Stomach (tissue), 8 donors: ENCODE measurements at regions not wholly inside any gene's neighbourhood (a gene's known extent, or its start where the extent isn't known, plus 50 kb on each side); places are given as distances from the start of the nearest gene placed in this dataset.
A peak's percentile ranks its signal among the peaks of the same experiment; 100 is the strongest.

Source experiments
- DNase-seq, 2 donors: peaks; one replicate each; pipeline versions ENCODE4 v3.0.0 to v3.0.0-alpha.2; 2013 to 2019
- H3K27ac ChIP-seq, 5 donors: fragments of 200-600 bp in 4 of 5; sonication (generic) in 4 of 5; one replicate each; pipeline ENCODE4 v1.5.1; 2013 to 2019; ENCODE audit warnings: mild to moderate bottlenecking in 1 of 5, moderate library complexity in 1 of 5
- H3K27me3 ChIP-seq, 3 donors: fragments of 200-600 bp; sonication (generic); one replicate each; pipeline ENCODE4 v1.5.1; 2017 to 2019; ENCODE audit warnings: mixed run types in 1 of 3
- H3K36me3 ChIP-seq, 4 donors: fragments of 200-600 bp; sonication (generic); 1 replicate in 3 of 4; 2 replicates in 1 of 4; pipeline ENCODE4 v1.5.1; 2016 to 2019
- H3K4me1 ChIP-seq, 4 donors: fragments of 200-600 bp; sonication (generic); one replicate each; pipeline ENCODE4 v1.5.1; 2016 to 2019
- H3K4me3 ChIP-seq, 4 donors: fragments of 200-600 bp; sonication (generic) in 3 of 4; one replicate each; pipeline ENCODE4 v1.5.1; 2016 to 2019; ENCODE audit warnings: mild to moderate bottlenecking in 1 of 4
- H3K9me3 ChIP-seq, 4 donors: fragments of 200-600 bp; sonication (generic); one replicate each; pipeline ENCODE4 v1.5.1; 2016 to 2019
- EP300 ChIP-seq: sonication (generic); formaldehyde crosslinking; IDR thresholded peaks from one replicate; pipeline ENCODE4 v1.6.1; 2017; ENCODE audit warnings: antibody characterized with exemption
- POLR2A ChIP-seq, 4 donors: fragments of 450-650 bp; IDR thresholded peaks; one replicate each; pipeline ENCODE4 v1.6.1; 2016; ENCODE audit warnings: antibody characterized with exemption in 4 of 4, control low read depth in 2 of 4, mild to moderate bottlenecking in 1 of 4, moderate library complexity in 1 of 4
- POLR2AphosphoS5 ChIP-seq, 3 donors: sonication (generic); formaldehyde crosslinking; IDR thresholded peaks; one replicate each; pipeline ENCODE4 v1.6.1; 2016; ENCODE audit warnings: antibody characterized with exemption in 3 of 3
- WGBS, 5 donors: extraction: QIAGEN DNeasy Blood & Tissue Kit in 3 of 5; methylation state at CpG; one replicate each; pipeline versions ENCODE4 v1.1.5 to v1.1.7; 2013 to 2018; 5-methylcytosine and 5-hydroxymethylcytosine counted together
- intact Hi-C: fragments of 100-400 bp; cut with DNase I; formaldehyde crosslinking; loops from one replicate; pipeline ENCODE4 v1.15.1; 2023; ENCODE audit warnings: low total_unique reads
- TF ChIP-seq, protein P1 (sequence below), 7 experiments: fragments of 450-650 bp in 4 of 7; fragments of 200-600 bp in 3 of 7; sonication (generic) in 3 of 7; IDR thresholded peaks; one replicate each; pipeline ENCODE4 v1.5.1; 2016 to 2019; ENCODE audit warnings: antibody characterized with exemption in 7 of 7, control low read depth in 2 of 7, mild to moderate bottlenecking in 1 of 7
- donor health status: healthy with polysubstance abuse.
- donor health status: Bipolar disorder and iron deficiency.
- donor health status: healthy.

DNA sequence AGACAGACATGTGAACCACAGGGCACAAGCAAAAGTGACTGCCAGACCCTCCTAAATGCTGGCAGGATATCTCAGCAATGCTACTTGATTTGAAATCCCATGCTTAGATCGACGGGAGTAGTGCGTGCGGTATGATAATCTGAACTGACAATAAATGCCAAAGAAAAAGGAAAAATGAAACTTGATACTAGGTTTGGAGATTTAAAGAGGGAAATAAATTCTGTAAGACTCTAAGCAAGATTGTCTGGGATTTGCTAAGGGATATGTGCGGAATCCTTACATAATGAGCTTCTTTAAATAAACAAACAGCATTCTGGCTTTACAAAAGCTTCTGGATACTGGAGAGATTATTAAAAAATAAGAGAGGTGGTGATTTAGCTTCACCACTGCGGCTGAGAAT is 203.6 kb downstream of the CAAP1 start:
- Histone ChIP-seq H3K27me3 (no peaks in the 10 kb centered on the region), H3K27ac (no peak overlapping the region), H3K4me3 (no peak overlapping the region), H3K9me3 (no peaks in the 10 kb centered on the region), H3K36me3 (no peaks in the 10 kb centered on the region), H3K4me1 (no peaks in the 10 kb centered on the region)
- intact Hi-C loops: no loop called here
- TF ChIP-seq POLR2A (IDR thresholded peaks at IDR 0.05) (no peak), POLR2AphosphoS5 (IDR thresholded peaks at IDR 0.05) (no peak), EP300 (no peak)
- TF ChIP-seq, protein P1, sequence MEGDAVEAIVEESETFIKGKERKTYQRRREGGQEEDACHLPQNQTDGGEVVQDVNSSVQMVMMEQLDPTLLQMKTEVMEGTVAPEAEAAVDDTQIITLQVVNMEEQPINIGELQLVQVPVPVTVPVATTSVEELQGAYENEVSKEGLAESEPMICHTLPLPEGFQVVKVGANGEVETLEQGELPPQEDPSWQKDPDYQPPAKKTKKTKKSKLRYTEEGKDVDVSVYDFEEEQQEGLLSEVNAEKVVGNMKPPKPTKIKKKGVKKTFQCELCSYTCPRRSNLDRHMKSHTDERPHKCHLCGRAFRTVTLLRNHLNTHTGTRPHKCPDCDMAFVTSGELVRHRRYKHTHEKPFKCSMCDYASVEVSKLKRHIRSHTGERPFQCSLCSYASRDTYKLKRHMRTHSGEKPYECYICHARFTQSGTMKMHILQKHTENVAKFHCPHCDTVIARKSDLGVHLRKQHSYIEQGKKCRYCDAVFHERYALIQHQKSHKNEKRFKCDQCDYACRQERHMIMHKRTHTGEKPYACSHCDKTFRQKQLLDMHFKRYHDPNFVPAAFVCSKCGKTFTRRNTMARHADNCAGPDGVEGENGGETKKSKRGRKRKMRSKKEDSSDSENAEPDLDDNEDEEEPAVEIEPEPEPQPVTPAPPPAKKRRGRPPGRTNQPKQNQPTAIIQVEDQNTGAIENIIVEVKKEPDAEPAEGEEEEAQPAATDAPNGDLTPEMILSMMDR (IDR thresholded peaks at IDR 0.05): no peak
- 61 to 86% (median 78%) methylated on average over 6 of the region's 6 CpGs for WGBS, 5 donors
- DNase-seq: no peak

DNA sequence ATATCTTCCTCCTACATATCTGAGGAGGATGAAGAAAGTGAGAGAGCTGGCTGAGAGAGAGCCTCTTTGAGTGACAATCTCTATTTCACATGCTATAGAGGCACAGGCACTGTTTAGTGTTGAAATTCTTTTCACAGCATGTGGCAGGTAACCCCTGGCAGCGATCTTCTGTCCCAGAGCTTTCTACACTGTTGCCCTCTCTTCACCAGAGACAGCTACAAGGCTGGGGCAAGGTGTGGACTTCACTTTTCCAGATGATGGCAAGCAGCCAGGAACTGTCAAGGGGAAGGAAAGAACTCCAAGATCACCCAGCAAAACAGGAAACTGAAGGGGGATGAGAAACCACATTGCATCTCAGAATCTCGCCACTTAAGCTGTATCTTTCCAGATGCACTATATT is 205.2 kb downstream of the CAAP1 start:
- Histone ChIP-seq H3K36me3 (no peaks in the 10 kb centered on the region), H3K27me3 (no peaks in the 10 kb centered on the region), H3K4me1 (no peaks in the 10 kb centered on the region), H3K27ac (no peak overlapping the region), H3K9me3 (no peaks in the 10 kb centered on the region), H3K4me3 (no peak overlapping the region)
- no peak for TF ChIP-seq EP300
- no peak for TF ChIP-seq POLR2A (IDR thresholded peaks at IDR 0.05)
- TF ChIP-seq, protein P1 (IDR thresholded peaks at IDR 0.05): no peak
- TF ChIP-seq POLR2AphosphoS5 (IDR thresholded peaks at IDR 0.05): no peak
- DNase-seq: peak in 1 of 2 donors; percentile 12
- intact Hi-C loops: no loop called here
- WGBS, 5 donors: 29 to 48% (median 37%) methylated on average over 2 of the region's 2 CpGs

DNA sequence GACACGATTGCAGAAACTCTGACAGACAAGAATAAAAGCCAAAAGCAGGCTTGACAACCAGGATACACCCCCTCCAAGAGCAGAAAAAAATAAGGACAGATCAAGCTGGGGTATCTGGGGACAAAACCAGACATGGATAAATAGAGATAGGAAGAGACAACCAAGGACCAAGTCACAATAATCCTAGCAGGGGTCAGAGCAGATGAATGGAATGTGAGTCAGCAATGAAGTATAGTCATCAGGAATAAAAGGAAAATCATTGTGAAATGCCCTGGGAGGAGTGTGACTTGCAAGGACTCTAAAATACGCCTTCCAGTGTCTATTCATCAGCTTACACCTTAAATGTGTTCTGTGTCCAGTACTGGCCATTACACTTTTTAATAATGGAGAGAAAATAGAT is 206.8 kb downstream of the CAAP1 start:
- TF ChIP-seq EP300: no peak
- TF ChIP-seq, protein P1 (IDR thresholded peaks at IDR 0.05): no peak
- TF ChIP-seq POLR2A (IDR thresholded peaks at IDR 0.05): no peak
- no peak for TF ChIP-seq POLR2AphosphoS5 (IDR thresholded peaks at IDR 0.05)
- WGBS, 5 donors: 57 to 73% (median 68%) methylated on average over 2 of the region's 2 CpGs

GRCh38 chr9:26684029-26684428 is 208.6 kb downstream of the CAAP1 start:
- TF ChIP-seq EP300 (no peak), POLR2A (IDR thresholded peaks at IDR 0.05) (no peak), POLR2AphosphoS5 (IDR thresholded peaks at IDR 0.05) (no peak)
- TF ChIP-seq, protein P1 (IDR thresholded peaks at IDR 0.05): no peak
- no peak overlapping the region for H3K27ac ChIP-seq
- no peaks in the 10 kb centered on the region for H3K36me3 ChIP-seq
- H3K27me3 ChIP-seq: no peaks in the 10 kb centered on the region
- intact Hi-C loops: no loop called here
- H3K4me3 ChIP-seq: no peak overlapping the region
- no peaks in the 10 kb centered on the region for H3K9me3 ChIP-seq
- 70 to 84% (median 76%) methylated on average over 4 of the region's 4 CpGs for WGBS, 5 donors
- no peaks in the 10 kb centered on the region for H3K4me1 ChIP-seq
- no peak for DNase-seq

More for the DNA sequence above, 206.8 kb downstream of the CAAP1 start:
- no peaks in the 10 kb centered on the region for H3K27me3 ChIP-seq
- intact Hi-C loops: no loop called here
- H3K27ac ChIP-seq: no peak overlapping the region
- no peak for DNase-seq
- H3K9me3 ChIP-seq: no peaks in the 10 kb centered on the region
- H3K4me3 ChIP-seq: no peak overlapping the region
- no peaks in the 10 kb centered on the region for H3K4me1 ChIP-seq
- no peaks in the 10 kb centered on the region for H3K36me3 ChIP-seq
